Astrocyte of the cerebellum (primary cell): ENCODE measurements at regions not wholly inside any gene's neighbourhood (a gene's known extent, or its start where the extent isn't known, plus 50 kb on each side); places are given as distances from the start of the nearest gene placed in this dataset.

Experiments
- DNase-seq: peaks from one replicate; pipeline ENCODE4 v3.0.0-alpha.2; 2011; ENCODE audit warnings: low read depth
- H3K4me3 ChIP-seq: 2 replicates; pipeline ENCODE4 v1.5.1; 2011; ENCODE audit warnings: mild to moderate bottlenecking, low read depth, low read length, moderate library complexity
- in situ Hi-C: cut with HindIII; loops from 2 replicates; pipeline ENCODE4 v1.10.0; 2017; ENCODE audit warnings: low sequenced_read_pairs
- TF ChIP-seq, protein P1 (sequence below): IDR thresholded peaks from 2 replicates; pipeline ENCODE4 v1.5.1; 2012; ENCODE audit warnings: low read length, low read depth, moderate library complexity, mild to moderate bottlenecking; ENCODE audit errors: missing control alignments

DNA sequence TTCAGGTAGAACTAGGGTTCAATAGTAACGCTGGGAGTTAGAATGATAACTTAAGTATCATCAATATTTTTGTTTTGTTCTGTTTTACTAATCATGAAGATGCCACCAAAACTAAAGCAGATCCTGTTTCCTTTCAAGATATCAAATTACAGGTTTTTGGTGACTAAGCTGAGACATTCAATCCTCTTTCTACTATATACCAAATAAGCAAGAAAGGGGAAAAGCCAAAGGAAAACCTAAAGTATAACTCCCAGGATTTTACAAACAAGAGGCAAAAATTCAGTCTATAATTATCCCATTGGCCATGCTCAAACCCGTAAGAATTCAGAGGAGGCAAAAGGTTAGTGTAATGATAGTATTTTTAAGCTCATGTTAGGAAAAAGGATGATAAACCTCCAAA, 175.2 kb upstream of the CCDC150 start:
- in situ Hi-C loops: no loop called here
- TF ChIP-seq, protein P1, sequence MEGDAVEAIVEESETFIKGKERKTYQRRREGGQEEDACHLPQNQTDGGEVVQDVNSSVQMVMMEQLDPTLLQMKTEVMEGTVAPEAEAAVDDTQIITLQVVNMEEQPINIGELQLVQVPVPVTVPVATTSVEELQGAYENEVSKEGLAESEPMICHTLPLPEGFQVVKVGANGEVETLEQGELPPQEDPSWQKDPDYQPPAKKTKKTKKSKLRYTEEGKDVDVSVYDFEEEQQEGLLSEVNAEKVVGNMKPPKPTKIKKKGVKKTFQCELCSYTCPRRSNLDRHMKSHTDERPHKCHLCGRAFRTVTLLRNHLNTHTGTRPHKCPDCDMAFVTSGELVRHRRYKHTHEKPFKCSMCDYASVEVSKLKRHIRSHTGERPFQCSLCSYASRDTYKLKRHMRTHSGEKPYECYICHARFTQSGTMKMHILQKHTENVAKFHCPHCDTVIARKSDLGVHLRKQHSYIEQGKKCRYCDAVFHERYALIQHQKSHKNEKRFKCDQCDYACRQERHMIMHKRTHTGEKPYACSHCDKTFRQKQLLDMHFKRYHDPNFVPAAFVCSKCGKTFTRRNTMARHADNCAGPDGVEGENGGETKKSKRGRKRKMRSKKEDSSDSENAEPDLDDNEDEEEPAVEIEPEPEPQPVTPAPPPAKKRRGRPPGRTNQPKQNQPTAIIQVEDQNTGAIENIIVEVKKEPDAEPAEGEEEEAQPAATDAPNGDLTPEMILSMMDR: no peak
- H3K4me3 ChIP-seq: no peak overlapping the region
- no peak for DNase-seq

DNA sequence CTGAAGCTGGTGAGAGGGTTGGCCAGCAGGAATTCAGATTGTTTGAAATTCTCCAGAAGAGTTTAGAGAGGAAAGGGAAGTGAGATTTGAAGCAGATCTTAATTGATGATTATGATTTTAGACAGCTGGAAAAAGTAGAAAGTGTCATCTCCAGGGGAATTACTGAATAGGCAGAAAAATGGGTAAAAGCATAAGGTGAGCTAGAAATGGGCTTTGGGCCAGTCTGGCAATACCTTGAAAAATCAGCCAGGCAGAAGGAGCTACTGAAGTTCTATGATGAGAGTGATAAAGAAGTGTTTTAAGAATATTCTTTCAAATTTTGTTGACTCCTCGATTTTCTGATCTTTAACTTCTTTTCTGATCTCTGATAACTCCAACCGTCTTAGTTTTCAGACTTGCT, 172.9 kb upstream of the CCDC150 start:
- no peak overlapping the region for H3K4me3 ChIP-seq
- in situ Hi-C loops: no loop called here
- TF ChIP-seq, protein P1: no peak
- DNase-seq: no peak

DNA sequence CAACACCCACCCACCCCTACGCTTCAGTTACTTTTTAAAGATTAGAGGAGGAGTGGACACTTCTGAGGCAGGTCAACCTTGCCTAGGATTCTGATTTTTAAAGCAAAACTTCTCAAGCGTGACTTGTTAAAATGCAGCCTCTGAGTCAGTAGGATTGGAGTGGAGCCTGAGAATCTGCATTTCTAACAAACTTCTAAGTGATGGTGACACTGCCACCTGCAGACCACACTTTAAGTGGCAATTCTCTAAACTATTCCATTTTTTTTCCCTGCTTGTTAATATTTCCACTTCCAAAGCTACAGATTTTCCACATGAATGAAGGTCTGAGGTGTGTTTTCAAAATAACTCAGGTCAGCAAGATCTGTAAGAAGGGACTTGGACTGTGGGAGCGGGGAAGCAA, 171.1 kb upstream of the CCDC150 start:
- no peak for DNase-seq
- H3K4me3 ChIP-seq: no peak overlapping the region
- TF ChIP-seq, protein P1: no peak
- in situ Hi-C loops: no loop called here

DNA sequence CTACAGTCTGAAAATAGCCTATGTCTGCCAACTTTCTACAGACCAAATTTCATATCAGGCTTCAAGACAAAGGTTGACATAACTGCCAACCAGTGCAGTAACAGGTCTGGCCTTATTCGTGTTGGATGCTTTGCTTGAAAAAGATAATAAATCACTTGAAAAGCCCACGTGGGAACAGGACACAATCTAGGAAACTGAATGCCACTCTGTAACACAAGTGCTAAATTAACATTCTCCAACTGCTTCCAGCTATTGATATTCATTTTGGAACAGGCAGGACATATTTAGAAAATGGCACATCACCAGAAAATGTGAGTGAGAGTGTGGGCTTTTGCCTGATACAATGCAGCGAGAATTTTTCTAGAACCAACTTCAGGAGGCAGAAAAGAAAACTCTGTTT, 165.9 kb upstream of the CCDC150 start:
- in situ Hi-C loops: no loop called here
- no peak for DNase-seq
- H3K4me3 ChIP-seq: no peak overlapping the region
- TF ChIP-seq, protein P1: no peak

DNA sequence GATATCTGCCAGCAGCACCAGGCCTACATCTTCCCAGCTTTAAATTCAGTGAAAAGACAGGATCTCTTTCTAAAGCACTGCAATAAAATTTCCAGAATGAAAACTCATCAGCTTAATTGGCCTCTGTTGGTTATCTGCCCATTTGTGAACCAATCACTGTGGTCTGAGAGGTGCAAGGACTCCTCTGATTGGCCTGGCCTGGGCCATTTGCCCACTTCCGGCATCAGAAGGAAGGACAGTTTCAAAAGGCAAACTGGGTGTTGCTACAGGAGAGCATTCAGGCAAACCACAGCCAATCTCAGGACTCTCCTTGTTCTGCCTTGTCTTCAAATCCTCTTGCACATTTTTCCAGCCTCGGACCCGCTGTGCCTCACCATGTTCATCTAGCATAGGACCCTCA, 163.9 kb upstream of the CCDC150 start:
- TF ChIP-seq, protein P1: no peak
- in situ Hi-C loops: no loop called here
- no peak for DNase-seq
- H3K4me3 ChIP-seq: no peak overlapping the region

DNA sequence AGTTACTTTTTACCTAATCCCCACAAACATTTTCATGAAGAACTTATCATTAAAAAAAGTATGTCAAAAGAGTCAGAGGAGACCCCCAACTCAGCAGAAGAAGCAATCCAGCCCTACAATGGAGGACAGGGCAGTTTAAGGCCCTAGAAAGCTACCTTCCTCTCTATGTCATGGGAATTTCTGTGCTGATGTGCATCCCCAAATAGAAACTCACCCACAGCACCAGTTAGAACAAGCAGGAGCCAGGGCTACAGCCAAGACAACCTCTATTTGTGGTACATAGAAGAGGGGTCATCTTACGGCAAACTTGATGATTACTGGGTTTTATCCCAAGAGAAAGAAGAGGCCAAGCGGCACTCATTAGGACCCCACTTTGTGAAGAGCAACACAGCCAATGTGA, 160.9 kb upstream of the CCDC150 start:
- DNase-seq: no peak
- no peak overlapping the region for H3K4me3 ChIP-seq
- TF ChIP-seq, protein P1: no peak
- in situ Hi-C loops: no loop called here

DNA sequence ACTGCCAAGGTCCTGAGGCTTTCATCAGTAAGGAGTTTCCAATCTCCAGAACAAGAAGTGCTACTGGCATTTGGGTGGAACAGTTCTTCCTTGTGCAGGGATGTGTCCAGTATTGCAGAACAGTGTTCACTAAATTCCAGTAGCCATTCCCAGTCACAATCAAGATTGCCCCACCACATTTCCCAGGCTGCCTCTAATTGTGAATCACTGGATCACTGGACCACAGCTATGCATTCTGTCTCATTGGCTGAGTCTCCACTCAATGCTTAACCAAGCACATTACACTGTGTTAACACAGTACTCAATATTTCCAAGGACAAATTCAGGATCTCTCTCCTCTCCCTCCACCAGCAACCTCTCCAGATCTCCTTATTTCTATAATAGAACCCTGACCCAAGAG, 160.2 kb upstream of the CCDC150 start:
- TF ChIP-seq, protein P1: no peak
- DNase-seq: peak; percentile 23
- in situ Hi-C loops: no loop called here

More for the DNA sequence above, 160.2 kb upstream of the CCDC150 start:
- no peak overlapping the region for H3K4me3 ChIP-seq
